HFFc6 (cell line): ENCODE measurements at regions not wholly inside any gene's neighbourhood (a gene's known extent, or its start where the extent isn't known, plus 50 kb on each side); places are given as distances from the start of the nearest gene placed in this dataset.

Experiments
- DNase-seq: peaks from one replicate; pipeline ENCODE4 v3.0.0-alpha.2; 2018
- H3K27ac Mint-ChIP-seq: 2 replicates; pipeline ENCODE4 v1.8.0; 2020; ENCODE audit warnings: mild to moderate bottlenecking, mixed read lengths
- H3K27me3 Mint-ChIP-seq: 2 replicates; pipeline ENCODE4 v1.8.0; 2021; ENCODE audit warnings: mild to moderate bottlenecking, moderate library complexity, mixed read lengths; ENCODE audit not compliant: insufficient read depth
- H3K36me3 Mint-ChIP-seq: 2 replicates; pipeline ENCODE4 v1.8.0; 2021; ENCODE audit warnings: low read depth, mixed read lengths
- H3K4me1 Mint-ChIP-seq: 2 replicates; pipeline ENCODE4 v1.8.0; 2020; ENCODE audit warnings: low read depth, mixed read lengths
- H3K4me3 Mint-ChIP-seq: 2 replicates; pipeline ENCODE4 v1.8.0; 2020; ENCODE audit warnings: mild to moderate bottlenecking, moderate library complexity, mixed read lengths
- H3K9me3 Mint-ChIP-seq: 2 replicates; pipeline ENCODE4 v1.8.0; 2020; ENCODE audit warnings: mild to moderate bottlenecking, mixed read lengths
- CTCF ChIP-seq: fragments of 200-600 bp; sonication (generic); IDR thresholded peaks from 2 replicates; pipeline ENCODE4 v1.5.0; 2021; ENCODE audit warnings: antibody characterized with exemption, mild to moderate bottlenecking

DNA sequence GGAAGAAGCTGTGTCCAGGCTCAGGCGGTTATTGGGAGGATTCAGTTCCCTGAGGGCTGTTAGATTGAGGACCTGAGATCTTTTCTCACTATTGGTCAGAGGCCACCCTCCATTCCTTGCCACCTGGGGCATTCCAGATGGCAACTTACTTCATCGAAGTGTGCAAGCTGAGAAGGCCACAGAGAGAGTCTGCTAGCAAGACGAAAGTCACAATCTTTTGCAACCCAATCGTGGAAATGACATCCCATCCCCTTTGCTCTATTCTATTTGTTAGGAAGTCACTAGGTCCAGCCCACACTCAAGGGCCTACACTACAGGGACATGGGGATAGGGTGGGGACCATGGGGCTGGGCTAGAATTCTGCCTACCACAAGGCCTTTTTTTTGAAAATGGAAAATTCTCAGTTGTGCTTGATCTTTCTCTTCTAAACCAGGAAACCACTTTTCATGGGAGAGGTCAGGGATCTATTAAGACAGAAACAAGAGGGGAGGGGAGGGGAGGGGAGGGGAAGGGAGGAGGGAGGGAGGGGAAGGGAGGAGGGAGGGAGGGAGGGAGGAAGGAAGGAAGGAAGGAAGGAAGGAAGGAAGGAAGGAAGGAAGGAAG is 217.2 kb downstream of the BCAS1 start:
- H3K36me3 Mint-ChIP-seq: no peaks in the 10 kb centered on the region
- no peak overlapping the region for H3K27ac Mint-ChIP-seq
- no peak for TF ChIP-seq CTCF

GRCh38 chr20:53852691-53853090 is 217.7 kb downstream of the BCAS1 start:
- no peaks in the 10 kb centered on the region for H3K36me3 Mint-ChIP-seq
- no peak overlapping the region for H3K27ac Mint-ChIP-seq
- H3K4me1 Mint-ChIP-seq: no peaks in the 10 kb centered on the region
- no peak for TF ChIP-seq CTCF
- no peak overlapping the region for H3K4me3 Mint-ChIP-seq
- no peaks in the 10 kb centered on the region for H3K9me3 Mint-ChIP-seq
- no peaks in the 10 kb centered on the region; the same call in 1 of the 2 replicates for H3K27me3 Mint-ChIP-seq
- no peak for DNase-seq

More for the DNA sequence above, 217.2 kb downstream of the BCAS1 start:
- H3K4me1 Mint-ChIP-seq: no peaks in the 10 kb centered on the region
- H3K4me3 Mint-ChIP-seq: no peak overlapping the region
- no peaks in the 10 kb centered on the region for H3K9me3 Mint-ChIP-seq
- DNase-seq: no peak
- H3K27me3 Mint-ChIP-seq: no peaks in the 10 kb centered on the region; the same call in 1 of the 2 replicates

DNA sequence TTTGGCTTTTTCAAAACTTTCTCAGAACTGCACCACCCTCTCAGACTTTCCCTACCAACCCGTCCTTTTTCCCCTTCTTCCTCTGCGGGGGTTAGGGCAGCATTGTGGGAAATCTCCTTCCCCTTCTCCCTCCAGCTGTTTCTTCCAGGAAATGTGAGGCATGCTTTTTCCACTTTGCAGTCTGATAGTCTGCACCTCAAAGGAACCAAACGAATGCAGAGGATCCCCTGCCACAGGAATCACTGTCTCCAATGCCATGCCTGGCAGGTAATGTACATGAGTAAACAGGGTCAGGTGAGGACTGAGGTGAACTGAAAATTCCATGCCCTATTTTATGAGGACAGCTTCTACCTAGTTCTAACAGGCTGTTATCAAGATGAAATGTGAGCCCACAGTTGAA is 218.4 kb downstream of the BCAS1 start:
- DNase-seq: no peak
- no peaks in the 10 kb centered on the region for H3K9me3 Mint-ChIP-seq
- no peak overlapping the region for H3K4me3 Mint-ChIP-seq
- no peaks in the 10 kb centered on the region for H3K36me3 Mint-ChIP-seq
- TF ChIP-seq CTCF: no peak
- H3K27ac Mint-ChIP-seq: no peak overlapping the region
- H3K4me1 Mint-ChIP-seq: no peaks in the 10 kb centered on the region
- no peaks in the 10 kb centered on the region; the same call in 1 of the 2 replicates for H3K27me3 Mint-ChIP-seq

DNA sequence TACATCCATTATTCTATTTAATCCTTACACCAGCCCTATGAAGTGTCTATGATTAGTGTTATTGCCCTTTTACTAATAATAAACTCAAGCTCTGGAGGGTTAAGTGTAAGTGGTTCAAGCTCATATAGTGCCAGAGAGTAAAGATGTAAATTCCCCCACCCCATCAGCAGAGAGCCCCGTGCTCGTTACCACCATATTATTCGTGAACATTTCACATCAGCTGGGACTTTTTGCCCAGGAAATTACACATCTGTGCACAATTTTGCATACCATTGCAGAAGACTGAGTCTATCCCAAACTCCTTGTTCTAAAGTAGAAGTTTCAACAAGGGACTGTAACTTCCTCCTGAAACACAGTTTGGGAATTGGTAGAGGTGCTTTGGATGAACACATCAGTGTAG is 220.1 kb downstream of the BCAS1 start:
- DNase-seq: no peak
- H3K27me3 Mint-ChIP-seq: no peaks in the 10 kb centered on the region; the same call in 1 of the 2 replicates
- peaks cover 10% of the 10 kb centered on the region for H3K4me1 Mint-ChIP-seq
- TF ChIP-seq CTCF: no peak
- H3K9me3 Mint-ChIP-seq: no peaks in the 10 kb centered on the region
- H3K4me3 Mint-ChIP-seq: no peak overlapping the region
- H3K36me3 Mint-ChIP-seq: no peaks in the 10 kb centered on the region
- no peak overlapping the region for H3K27ac Mint-ChIP-seq

DNA sequence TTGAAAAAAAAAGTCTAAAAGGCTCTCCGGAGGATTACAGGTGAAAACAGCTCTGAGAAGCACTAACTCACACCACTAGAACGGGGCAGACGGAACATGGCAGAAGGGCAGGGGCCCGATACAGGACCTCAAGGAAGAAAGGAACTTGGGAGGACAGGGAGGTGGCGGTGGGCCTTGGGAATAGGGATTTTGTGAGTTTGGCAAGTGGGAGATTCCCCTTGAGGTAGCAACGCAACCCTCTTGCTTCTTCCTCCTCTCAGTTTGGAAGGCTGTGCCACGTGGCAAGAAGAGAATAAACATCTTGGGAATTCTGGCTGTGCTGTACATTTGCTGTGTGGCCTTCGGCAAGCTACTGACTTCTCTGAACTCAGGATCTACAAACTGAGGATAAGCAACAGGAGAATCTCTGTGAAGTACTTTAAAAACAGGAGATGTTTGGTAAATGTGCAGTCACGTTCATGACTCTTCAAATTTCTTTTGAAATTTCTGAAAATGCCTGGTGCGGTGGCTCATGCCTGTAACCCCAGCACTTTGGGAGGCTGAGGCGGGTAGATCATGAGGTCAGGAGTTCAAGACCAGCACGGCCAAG is 220.8 kb downstream of the BCAS1 start:
- Mint-ChIP-seq H3K9me3 (no peaks in the 10 kb centered on the region), H3K27me3 (no peaks in the 10 kb centered on the region; the same call in 1 of the 2 replicates), H3K27ac (no peak overlapping the region), H3K4me3 (no peak overlapping the region), H3K36me3 (no peaks in the 10 kb centered on the region), H3K4me1 (peaks cover 17% of the 10 kb centered on the region)
- no peak for TF ChIP-seq CTCF
- DNase-seq: no peak
